Stimulated activated CD8-positive, alpha-beta memory T cell treated with anti-CD3 and anti-CD28 coated beads, Interleukin-7, amount 100 ng/mL, for 48 hours (primary cell): ENCODE measurements at regions not wholly inside any gene's neighbourhood (a gene's known extent, or its start where the extent isn't known, plus 50 kb on each side); places are given as distances from the start of the nearest gene placed in this dataset.

ENCODE experiments used
- DNase-seq, 2 donors: peaks; one replicate each; pipeline ENCODE4 v3.0.0-alpha.2; 2020; ENCODE audit warnings: low read depth in 1 of 2; ENCODE audit errors: extremely low read depth in 1 of 2

DNA sequence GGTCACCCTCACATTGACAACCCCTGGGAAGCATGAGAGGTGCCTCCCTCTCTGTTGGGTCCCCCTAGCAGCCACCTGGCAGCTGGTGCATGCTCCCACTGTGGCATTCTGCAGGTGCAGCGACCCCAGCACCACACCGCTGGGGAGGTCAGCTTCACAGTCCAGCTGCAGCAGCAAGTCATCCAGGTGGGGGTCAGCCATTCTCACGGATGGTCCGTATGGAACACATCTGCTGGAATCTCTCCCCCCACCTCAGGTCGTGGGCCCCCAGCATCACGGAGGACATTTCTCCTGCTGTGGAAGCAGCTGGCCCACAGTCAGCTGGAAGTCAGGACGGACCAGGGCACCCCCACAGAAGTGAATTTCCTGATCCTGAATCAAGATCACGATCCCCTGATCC lies 201.3 kb downstream of the COG6 start:
- DNase-seq, result no peak

- DNase-seq, result no peak
These were observed 203.3 kb downstream of the COG6 start for GRCh38 chr13:39858794-39859193.

DNA sequence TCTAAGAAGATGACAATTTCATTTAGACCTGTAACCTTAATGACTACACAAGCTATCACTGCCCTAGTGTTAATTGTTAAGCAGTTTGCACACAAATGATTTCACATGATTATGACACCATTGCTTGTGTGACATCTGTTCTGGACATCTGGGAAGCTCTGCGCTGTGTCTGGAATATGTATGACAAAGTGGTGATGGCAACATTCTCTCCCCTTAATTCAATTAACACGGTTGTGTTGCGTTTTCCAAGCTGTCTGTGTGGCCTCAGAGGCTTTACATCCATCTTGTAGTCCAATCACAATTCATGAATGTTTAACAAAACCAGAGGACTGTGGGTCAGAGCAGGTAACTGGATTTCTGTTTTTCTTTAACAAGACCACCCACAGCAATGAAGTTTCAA lies 204.4 kb downstream of the COG6 start:
- no peak for DNase-seq

DNA sequence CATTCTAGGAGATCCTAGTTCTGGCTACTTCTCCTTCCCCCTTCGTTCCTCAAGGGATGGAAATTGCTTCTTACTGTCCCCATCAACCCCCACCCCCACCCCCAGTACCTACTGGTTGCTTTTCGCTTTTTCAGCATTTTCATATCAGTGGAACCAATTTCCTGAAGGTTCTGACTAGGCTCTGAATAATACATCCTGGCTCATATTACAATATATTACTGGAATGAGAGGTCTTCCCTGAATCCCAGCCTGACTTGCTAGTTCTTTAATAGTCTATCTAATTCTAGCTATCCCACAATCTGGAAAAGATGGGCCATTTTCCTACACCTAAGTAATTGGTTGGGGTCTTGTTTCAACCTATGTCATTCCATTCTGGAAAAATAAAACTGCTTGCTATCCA lies 207.4 kb downstream of the COG6 start:
- DNase-seq, result no peak

DNA sequence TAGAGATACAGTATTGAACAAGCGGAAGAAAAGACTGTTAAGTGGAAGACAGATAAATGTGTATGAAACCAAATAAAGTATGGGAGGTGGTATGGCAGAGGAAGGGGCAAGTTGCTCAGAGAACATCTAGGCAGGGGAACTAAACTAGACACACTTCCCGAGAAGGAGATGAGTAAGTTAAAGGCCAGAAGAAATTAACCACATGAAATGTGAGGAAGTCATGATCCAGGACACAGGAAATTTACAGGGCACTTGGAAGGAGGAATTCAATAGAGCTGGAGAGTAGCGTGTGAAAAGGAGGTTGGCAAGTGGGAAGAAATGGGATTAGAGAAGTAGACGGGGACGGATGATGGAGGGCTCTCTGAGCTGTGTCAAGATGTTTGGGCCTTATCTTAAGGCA lies 208.8 kb downstream of the COG6 start:
- DNase-seq, result no peak

DNA sequence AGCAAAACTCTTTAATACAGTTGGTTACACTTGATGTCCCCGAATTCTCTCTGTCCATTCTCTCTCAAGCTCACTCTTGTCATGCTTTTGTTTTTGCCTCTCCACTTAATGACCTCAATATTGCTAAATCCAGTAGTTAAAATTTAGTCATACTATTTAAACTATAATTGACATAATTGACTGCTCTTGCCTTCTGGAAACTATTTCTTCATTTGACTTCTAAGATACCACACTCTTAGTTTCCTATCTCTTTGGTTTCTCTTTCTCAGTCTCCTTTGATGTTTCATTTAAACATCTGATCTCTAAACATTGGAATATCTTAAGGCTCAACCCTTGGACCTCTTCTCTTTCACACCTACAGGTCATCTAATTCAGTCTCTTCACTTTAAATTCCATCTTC lies 211.3 kb downstream of the COG6 start:
- DNase-seq, result no peak

DNA sequence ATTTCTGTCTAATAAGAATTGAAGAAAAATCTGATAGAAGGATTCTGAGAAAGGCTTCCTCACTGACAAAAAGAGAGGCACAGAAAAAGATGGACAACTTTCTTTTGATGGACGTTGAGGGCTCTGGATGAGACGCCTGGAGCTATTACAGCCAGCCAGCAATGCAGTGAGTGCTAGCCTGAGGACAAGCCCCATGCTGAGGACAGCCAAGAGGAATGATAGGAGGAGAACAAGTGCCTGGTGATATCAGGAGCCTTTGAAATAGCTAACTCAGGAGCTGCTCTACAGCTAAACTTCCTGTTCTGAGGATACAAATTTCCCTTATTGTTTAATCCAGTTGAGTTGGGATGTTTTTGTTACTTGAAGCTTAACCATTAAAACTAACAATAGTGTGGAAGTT lies 212.3 kb downstream of the COG6 start:
- DNase-seq, result no peak

- no peak for DNase-seq
These were observed 214.8 kb downstream of the COG6 start for GRCh38 chr13:39870197-39870747.

DNA sequence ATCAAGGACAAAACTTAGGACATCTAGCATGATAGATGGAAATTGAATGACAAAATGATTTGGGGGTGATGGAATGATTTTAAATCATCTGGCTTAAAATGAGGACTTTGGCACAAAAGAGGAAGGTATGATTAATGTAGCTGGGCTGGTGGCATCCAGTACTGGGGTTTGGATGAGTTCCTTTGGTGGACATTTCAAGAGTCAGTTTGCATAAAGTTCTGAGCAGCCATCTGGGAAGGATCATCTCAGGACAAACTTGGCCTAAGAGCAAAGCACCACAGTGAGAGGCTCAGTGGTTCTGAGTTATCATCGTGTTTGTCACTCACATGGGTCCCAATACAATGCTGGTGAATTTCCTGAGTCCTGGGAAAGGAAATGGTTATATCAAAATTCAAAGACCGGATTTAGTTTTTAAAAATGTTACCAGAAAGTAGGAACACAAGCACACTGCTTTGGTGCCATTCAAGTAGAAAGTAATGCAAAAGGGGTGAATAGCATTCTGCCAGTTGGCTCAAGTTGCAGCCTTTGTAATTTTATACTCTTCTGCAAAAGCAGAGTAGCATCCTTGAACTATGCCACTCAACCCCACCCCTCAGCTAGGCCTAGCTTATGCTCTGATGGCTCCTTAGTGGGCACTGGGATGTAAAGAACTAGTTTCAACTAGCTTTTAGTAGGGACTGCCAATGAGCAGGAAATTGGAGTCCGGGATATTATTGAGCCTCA lies 219.0 kb downstream of the COG6 start:
- no peak for DNase-seq

- DNase-seq, result no peak
These were observed 219.9 kb downstream of the COG6 start for GRCh38 chr13:39875111-39875987.

GRCh38 chr13:39876258-39876657 lies 220.8 kb downstream of the COG6 start:
- DNase-seq, result no peak

GRCh38 chr13:39877134-39877533 lies 221.7 kb downstream of the COG6 start:
- no peak for DNase-seq

GRCh38 chr13:39879286-39880035 lies 224.0 kb downstream of the COG6 start:
- no peak for DNase-seq

DNA sequence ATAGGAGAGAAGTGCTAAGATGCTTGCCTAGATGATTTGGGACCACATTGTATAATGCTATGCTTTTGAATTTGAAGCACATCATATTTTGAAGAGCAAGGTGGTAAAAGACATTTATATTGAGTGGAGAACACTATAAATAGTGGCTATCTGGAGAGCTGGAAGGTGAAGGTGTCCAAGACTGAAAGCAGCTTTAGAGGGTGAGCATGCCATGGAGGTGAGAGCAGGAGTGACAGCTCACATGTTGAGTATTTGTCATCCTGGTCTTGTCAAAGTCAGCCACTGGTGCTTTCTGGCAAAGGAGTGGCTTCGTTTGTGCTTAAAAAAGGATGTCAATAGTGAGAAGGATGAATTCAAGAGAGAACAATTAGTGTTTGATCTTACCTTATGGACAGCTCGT lies 225.9 kb downstream of the COG6 start:
- no peak for DNase-seq

GRCh38 chr13:39881887-39882286 lies 226.4 kb downstream of the COG6 start:
- DNase-seq, result no peak

DNA sequence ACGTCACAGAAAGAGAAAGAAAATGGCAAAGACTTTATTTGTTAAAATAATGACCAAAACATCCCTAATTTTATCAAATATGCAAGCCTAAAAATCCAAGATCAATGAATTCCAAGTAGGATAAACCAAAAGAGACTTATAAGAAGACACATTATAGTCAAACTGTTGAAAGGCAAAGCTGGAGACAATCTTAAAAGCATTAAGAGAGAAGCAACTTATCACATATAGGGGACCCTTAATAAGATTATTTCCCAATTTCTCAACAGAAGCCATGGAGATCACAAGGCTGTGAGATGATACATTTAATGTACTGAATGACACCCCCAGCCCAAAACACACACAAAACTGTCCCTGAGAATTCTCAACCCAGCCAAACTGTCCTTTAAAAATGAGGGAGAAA lies 228.7 kb downstream of the COG6 start:
- DNase-seq, result no peak

GRCh38 chr13:39886336-39886735 lies 230.9 kb downstream of the COG6 start:
- no peak for DNase-seq

DNA sequence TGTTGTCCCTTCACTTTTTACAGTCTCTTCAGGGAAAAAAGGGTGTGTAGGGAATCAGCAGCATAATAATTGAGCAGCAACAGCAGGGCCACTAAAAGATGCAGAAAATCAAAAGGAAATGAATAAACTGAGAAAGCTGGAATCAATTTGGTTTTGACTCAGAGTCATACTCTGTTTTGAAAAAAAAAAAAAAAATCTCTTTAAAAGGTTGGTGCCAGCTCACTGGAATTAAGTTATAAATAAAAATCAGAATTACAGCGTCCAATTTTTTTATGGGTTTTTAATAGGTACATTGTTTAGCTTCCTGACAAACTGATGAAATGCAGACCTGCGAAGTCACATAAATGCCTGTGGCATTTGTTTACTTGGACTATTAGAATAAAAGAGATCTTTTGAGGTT lies 231.9 kb downstream of the COG6 start:
- no peak for DNase-seq

- no peak for DNase-seq
These were observed 233.7 kb downstream of the COG6 start for GRCh38 chr13:39888865-39889810.

- no peak for DNase-seq
These were observed 235.1 kb downstream of the COG6 start for GRCh38 chr13:39890537-39890936.
